Heart left ventricle (tissue), 16 donors: ENCODE measurements at regions not wholly inside any gene's neighbourhood (a gene's known extent, or its start where the extent isn't known, plus 50 kb on each side); places are given as distances from the start of the nearest gene placed in this dataset.
A peak's percentile ranks its signal among the peaks of the same experiment; 100 is the strongest.
"Not testable (repeated sequence)": the region's sequence is repeated elsewhere in the genome, so short reads cannot be mapped to it uniquely, and the experiment has no call there.

Experiments used
- ATAC-seq, 4 donors: fragments of 200-7000 bp; cut with Tn5 transposase; one replicate each; pipeline ENCODE4 v1.9.1; 2020 to 2022; ENCODE audit warnings: moderate library complexity in 4 of 4, mild to moderate bottlenecking in 3 of 4, moderate number of reproducible peaks in 1 of 4
- DNase-seq, 5 donors: peaks; one replicate each; pipeline ENCODE4 v3.0.0-alpha.2; 2020
- H3K27ac ChIP-seq, 12 donors: fragments of 200-600 bp; sonication (generic) in 4 of 12; one replicate each; pipeline versions ENCODE4 v1.5.0 to v1.8.0; 2016 to 2022; ENCODE audit warnings: mild to moderate bottlenecking in 2 of 12
- H3K27me3 ChIP-seq, 9 donors: fragments of 200-600 bp; sonication (generic) in 2 of 9; one replicate each; pipeline versions ENCODE4 v1.5.1 to v1.8.0; 2016 to 2022; ENCODE audit warnings: mild to moderate bottlenecking in 3 of 9
- H3K36me3 ChIP-seq, 9 donors: fragments of 200-600 bp; sonication (generic) in 2 of 9; one replicate each; pipeline versions ENCODE4 v1.5.0 to v1.8.0; 2018 to 2022; ENCODE audit warnings: mild to moderate bottlenecking in 2 of 9
- H3K4me1 ChIP-seq, 12 donors: fragments of 200-600 bp; sonication (generic) in 4 of 12; one replicate each; pipeline versions ENCODE4 v1.5.0 to v1.8.0; 2016 to 2022; ENCODE audit warnings: mild to moderate bottlenecking in 3 of 12
- H3K4me3 ChIP-seq, 12 donors: fragments of 200-600 bp; sonication (generic) in 4 of 12; one replicate each; pipeline versions ENCODE4 v1.5.0 to v1.8.0; 2017 to 2022; ENCODE audit warnings: mild to moderate bottlenecking in 9 of 12, moderate library complexity in 4 of 12
- H3K9me3 ChIP-seq, 12 donors: fragments of 200-600 bp; sonication (generic) in 4 of 12; one replicate each; pipeline versions ENCODE4 v1.5.0 to v1.8.0; 2016 to 2022; ENCODE audit warnings: mild to moderate bottlenecking in 1 of 12
- POLR2A ChIP-seq, 2 donors: fragments of 450-650 bp; IDR thresholded peaks; one replicate each; pipeline ENCODE4 v1.6.1; 2017; ENCODE audit warnings: antibody characterized with exemption in 2 of 2, mild to moderate bottlenecking in 2 of 2, moderate library complexity in 2 of 2
- WGBS, 4 donors: extraction: QIAGEN DNeasy Blood & Tissue Kit in 2 of 4; methylation state at CpG; one replicate each; pipeline versions ENCODE4 v1.1.5 to v1.1.7; 2013 to 2018; 5-methylcytosine and 5-hydroxymethylcytosine counted together
- intact Hi-C, 10 donors: fragments of 100-400 bp; cut with DNase I; formaldehyde crosslinking; loops; one replicate each; pipeline versions ENCODE4 v1.11.1 to v1.14.2; 2022
- TF ChIP-seq, protein P1 (sequence below), 12 donors: fragments of 200-600 bp; sonication (generic) in 4 of 12; IDR thresholded peaks; one replicate each; pipeline versions ENCODE4 v1.5.0 to v1.8.0; 2018 to 2022; ENCODE audit warnings: antibody characterized with exemption in 12 of 12, mild to moderate bottlenecking in 5 of 12
- donor health status: ischemic (EF 13 %, LVEDD 7.1; RV severe dilation, severe dysfunction).
- donor health status: healthy with polysubstance abuse.
- donor health status: DM: no; HTN: yes; CAD: no.
- donor health status: DM: no; HTN: no; CAD: no.
- donor health status: ischemic (EF 25% LVEDD 6.9; RV normal size, moderate dysfunction).
- donor health status: ischemic (EF 25% LVEDD 5.7; RV mildly dilated, moderate dysfunction).
- donor health status: healthy.
- donor health status: DM: yes; HTN: yes; CAD: no.
- donor health status: ischemic (EF 35%, LVEDD 5.7; RV mildly dilated, moderate dysfunction).
- donor health status: nonischemic (EF 11% LVEDD 7.7; RV severe dilation, severe dysfunction).
- donor health status: DM: yes; HTN: yes; CAD: no.
- donor health status: PGD.
- donor health status: ischemic (EF 29% LVEDD 5.4; RV normal size, mild dysfunction).
- donor health status: nonischemic (EF 23%, LVEDD 6.1; RV moderate dilation, normal function).

DNA sequence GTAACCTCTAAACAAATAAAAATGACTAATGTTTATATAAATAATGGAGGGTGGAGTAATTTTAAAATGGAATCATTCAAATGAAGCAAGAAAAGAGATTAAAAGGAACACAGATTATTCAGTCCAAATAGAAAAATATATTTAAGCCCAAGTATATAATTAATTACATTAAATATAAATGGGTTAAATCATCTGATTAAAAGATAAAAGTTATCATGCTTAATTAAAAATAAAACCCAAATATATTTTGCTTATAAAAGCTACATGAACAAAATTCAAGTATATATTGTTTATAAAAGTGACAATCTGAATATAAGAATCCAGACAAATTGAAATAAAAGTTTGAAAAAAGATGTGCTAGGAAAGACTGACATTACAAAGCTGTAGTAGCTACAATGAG is 63.9 kb upstream of the ACTRT2 start:
- H3K4me3 ChIP-seq, result no peak overlapping the region
- H3K4me1 ChIP-seq, result peaks cover 0 to under 1% (median 0%) of the 10 kb centered on the region in 12 donors
- no peak for TF ChIP-seq POLR2A (IDR thresholded peaks at IDR 0.05)
- TF ChIP-seq, protein P1, sequence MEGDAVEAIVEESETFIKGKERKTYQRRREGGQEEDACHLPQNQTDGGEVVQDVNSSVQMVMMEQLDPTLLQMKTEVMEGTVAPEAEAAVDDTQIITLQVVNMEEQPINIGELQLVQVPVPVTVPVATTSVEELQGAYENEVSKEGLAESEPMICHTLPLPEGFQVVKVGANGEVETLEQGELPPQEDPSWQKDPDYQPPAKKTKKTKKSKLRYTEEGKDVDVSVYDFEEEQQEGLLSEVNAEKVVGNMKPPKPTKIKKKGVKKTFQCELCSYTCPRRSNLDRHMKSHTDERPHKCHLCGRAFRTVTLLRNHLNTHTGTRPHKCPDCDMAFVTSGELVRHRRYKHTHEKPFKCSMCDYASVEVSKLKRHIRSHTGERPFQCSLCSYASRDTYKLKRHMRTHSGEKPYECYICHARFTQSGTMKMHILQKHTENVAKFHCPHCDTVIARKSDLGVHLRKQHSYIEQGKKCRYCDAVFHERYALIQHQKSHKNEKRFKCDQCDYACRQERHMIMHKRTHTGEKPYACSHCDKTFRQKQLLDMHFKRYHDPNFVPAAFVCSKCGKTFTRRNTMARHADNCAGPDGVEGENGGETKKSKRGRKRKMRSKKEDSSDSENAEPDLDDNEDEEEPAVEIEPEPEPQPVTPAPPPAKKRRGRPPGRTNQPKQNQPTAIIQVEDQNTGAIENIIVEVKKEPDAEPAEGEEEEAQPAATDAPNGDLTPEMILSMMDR (IDR thresholded peaks at IDR 0.05), result no peak
- no peak for DNase-seq
- no peak overlapping the region for H3K27ac ChIP-seq
- H3K9me3 ChIP-seq, result peaks cover 0 to 52% (median 28%) of the 10 kb centered on the region in 12 donors
- intact Hi-C loops, result no loop called here
- ATAC-seq, result no peak
- no peaks in the 10 kb centered on the region for H3K36me3 ChIP-seq
- H3K27me3 ChIP-seq, result no peaks in the 10 kb centered on the region

DNA sequence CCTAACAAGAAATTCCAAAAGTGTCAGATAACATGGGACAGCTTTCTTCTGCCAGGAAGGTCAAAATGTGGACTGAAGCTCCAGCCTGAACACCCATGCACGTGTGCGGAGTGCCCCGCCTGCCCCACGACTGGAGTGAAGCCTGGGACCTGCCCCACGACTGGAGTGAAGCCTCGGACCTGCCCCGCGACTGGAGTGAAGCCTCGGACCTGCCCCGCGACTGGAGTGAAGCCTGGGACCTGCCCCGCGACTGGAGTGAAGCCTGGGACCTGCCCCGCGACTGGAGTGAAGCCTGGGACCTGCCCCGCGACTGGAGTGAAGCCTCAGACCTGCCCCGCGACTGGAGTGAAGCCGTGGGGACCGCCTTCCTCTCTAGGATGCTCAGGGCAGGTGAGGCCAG is 61.4 kb upstream of the ACTRT2 start:
- ATAC-seq, H3K27me3 ChIP-seq, H3K36me3 ChIP-seq, intact Hi-C loops, H3K27ac ChIP-seq, H3K4me3 ChIP-seq, H3K4me1 ChIP-seq: not testable (repeated sequence)
- DNase-seq, result peak in 1 of 5 donors; percentile 33
- H3K9me3 ChIP-seq, result peaks cover 0 to 35% (median 20%) of the 10 kb centered on the region in 12 donors
- WGBS, 4 donors, result 72 to 84% (median 80%) methylated on average over 11 to 21 of the region's 21 CpGs

DNA sequence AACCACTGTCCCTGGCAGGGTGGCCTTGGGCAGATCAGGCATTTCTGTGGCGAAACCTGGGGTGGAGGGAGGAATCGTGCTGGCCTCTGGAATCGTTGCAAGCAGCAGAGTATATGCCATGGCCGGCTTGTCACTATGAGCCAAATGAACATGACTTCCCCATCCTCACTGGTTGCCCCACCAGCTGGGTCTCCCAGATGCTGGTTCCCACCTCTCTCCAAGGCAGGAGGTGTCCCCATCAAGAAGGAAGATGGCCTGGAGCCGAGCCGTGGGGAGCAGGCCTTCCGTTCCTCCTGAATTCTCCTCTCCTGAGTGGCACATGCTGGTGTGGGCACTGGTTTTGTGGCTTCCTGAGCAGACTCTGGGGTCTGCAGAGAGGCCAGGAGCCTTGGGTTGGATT is 60.2 kb upstream of the ACTRT2 start:
- DNase-seq (peak in 2 of 5 donors; percentile 1 to 38), ATAC-seq (no peak)
- TF ChIP-seq, protein P1 (IDR thresholded peaks at IDR 0.05), result no peak
- no peak for TF ChIP-seq POLR2A (IDR thresholded peaks at IDR 0.05)
- WGBS, 4 donors, result 79 to 89% (median 82%) methylated on average over 5 to 7 of the region's 7 CpGs
- Histone ChIP-seq H3K36me3 (no peaks in the 10 kb centered on the region), H3K4me1 (peaks cover 0 to 3% (median 0%) of the 10 kb centered on the region in 12 donors), H3K4me3 (no peak overlapping the region), H3K27ac (no peak overlapping the region), H3K9me3 (peaks cover 0 to 28% (median 20%) of the 10 kb centered on the region in 12 donors), H3K27me3 (no peaks in the 10 kb centered on the region)
- intact Hi-C loops, result no loop called here

GRCh38 chr1:2961661-2962060 is 59.6 kb upstream of the ACTRT2 start:
- H3K4me3 ChIP-seq, result no peak overlapping the region
- 88 to 91% (median 89%) methylated on average over 14 of the region's 14 CpGs for WGBS, 4 donors
- TF ChIP-seq, protein P1 (IDR thresholded peaks at IDR 0.05), result no peak
- TF ChIP-seq POLR2A (IDR thresholded peaks at IDR 0.05), result no peak

DNA sequence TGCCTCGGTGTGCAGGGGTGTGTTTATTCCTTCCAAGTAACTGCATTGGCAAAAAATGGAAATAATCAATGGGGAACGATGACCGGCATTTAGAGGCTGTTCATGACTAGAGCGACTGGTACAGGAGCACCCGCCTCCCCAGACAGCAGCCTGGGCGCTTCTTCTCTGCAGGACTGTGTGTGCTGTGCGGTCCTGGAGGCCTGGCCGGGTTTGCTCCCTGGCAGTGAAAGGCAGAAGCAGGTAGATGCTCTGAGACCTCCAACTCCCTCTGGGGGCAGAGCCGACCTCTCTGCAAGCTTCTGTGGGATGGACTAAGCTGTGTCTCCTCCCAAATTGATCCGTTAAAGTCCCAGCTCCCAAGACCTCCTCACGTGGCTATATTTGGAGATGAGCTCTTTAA is 59.2 kb upstream of the ACTRT2 start:
- H3K27me3 ChIP-seq, result no peaks in the 10 kb centered on the region
- ATAC-seq, result no peak
- H3K36me3 ChIP-seq, result no peaks in the 10 kb centered on the region
- TF ChIP-seq, protein P1 (IDR thresholded peaks at IDR 0.05), result no peak
- TF ChIP-seq POLR2A (IDR thresholded peaks at IDR 0.05), result no peak
- H3K9me3 ChIP-seq, result peaks cover 0 to 20% (median 15%) of the 10 kb centered on the region in 12 donors
- peaks cover 0 to 3% (median 0%) of the 10 kb centered on the region in 12 donors for H3K4me1 ChIP-seq
- no peak overlapping the region for H3K27ac ChIP-seq
- 76 to 84% (median 80%) methylated on average over 9 to 11 of the region's 11 CpGs for WGBS, 4 donors
- H3K4me3 ChIP-seq, result no peak overlapping the region
- peak in 2 of 5 donors; percentile 8 to 21 for DNase-seq
- intact Hi-C loops, result no loop called here

More at GRCh38 chr1:2961661-2962060, 59.6 kb upstream of the ACTRT2 start:
- ATAC-seq (no peak), DNase-seq (peak in 1 of 5 donors; percentile 15)
- peaks cover 0 to 3% (median 0%) of the 10 kb centered on the region in 12 donors for H3K4me1 ChIP-seq
- no peaks in the 10 kb centered on the region for H3K27me3 ChIP-seq
- no peaks in the 10 kb centered on the region for H3K36me3 ChIP-seq
- no peak overlapping the region for H3K27ac ChIP-seq
- peaks cover 0 to 24% (median 17%) of the 10 kb centered on the region in 12 donors for H3K9me3 ChIP-seq
- intact Hi-C loops, result no loop called here
